ENCODE measurements at regions not wholly inside any gene's neighbourhood (a gene's known extent, or its start where the extent isn't known, plus 50 kb on each side); places are given as distances from the start of the nearest gene placed in this dataset.

DNA sequence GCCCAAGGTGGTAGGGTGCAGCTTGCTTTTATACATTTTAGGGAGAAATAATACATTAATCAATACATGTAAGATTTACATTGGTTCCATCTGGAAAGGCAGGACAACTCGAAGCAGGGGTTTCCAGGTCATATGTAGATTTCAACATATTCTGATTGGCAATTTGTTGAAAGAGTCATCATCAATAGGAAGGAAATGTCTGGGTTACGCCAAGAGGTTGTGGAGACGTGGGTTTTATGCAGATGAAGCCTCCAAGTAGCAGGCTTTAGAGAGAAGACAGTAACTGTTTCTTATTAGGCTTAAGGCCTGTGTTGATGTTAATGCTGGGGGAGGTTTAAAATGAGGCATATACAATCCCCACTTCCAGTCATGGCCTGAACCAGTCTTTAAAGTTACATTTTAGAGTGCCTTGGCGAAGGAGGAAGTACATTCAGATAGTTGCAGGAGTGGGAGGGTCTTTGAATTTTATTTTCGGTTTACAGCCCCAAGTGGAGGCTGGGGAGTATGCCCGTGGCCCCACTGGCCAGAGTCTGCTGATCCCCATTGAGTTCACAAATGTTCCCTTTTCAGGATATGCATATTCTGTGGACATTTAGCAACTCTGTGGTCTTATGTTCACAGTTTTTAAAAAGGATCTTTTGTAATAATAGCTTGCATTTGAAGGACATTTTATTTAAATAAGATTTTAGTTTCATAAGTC lies 166.0 kb upstream of the GDF10 start:
- TF ChIP-seq, protein P1, sequence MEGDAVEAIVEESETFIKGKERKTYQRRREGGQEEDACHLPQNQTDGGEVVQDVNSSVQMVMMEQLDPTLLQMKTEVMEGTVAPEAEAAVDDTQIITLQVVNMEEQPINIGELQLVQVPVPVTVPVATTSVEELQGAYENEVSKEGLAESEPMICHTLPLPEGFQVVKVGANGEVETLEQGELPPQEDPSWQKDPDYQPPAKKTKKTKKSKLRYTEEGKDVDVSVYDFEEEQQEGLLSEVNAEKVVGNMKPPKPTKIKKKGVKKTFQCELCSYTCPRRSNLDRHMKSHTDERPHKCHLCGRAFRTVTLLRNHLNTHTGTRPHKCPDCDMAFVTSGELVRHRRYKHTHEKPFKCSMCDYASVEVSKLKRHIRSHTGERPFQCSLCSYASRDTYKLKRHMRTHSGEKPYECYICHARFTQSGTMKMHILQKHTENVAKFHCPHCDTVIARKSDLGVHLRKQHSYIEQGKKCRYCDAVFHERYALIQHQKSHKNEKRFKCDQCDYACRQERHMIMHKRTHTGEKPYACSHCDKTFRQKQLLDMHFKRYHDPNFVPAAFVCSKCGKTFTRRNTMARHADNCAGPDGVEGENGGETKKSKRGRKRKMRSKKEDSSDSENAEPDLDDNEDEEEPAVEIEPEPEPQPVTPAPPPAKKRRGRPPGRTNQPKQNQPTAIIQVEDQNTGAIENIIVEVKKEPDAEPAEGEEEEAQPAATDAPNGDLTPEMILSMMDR (IDR thresholded peaks at IDR 0.05) = no peak
- peak overlapping the region; percentile 31 to 82 for H3K27ac ChIP-seq (ENCODE audit: low read depth in 1 of 2, low read length in 2 of 2)
- no peaks in the 10 kb centered on the region for H3K36me3 Mint-ChIP-seq
- peaks cover 26% of the 10 kb centered on the region for H3K4me1 Mint-ChIP-seq
- H3K79me2 ChIP-seq (ENCODE audit: insufficient read depth, low read length) = no peaks in the 10 kb centered on the region
- H3K9me3 ChIP-seq (replicated peaks in 1 of 2; ENCODE audit: control insufficient read depth in 1 of 2, insufficient read depth in 1 of 2, low read length in 2 of 2) = no peaks in the 10 kb centered on the region
- intact Hi-C loops (cut with micrococcal nuclease) = loop anchor here (5.0 to 10.0 kb wide), 2 partner anchors 33 to 51 kb away; no protein-coding TSS in a partner anchor
- peak; percentile 52 to 73 (median 71) for DNase-seq
- H3K27me3 Mint-ChIP-seq (ENCODE audit: low read depth in 3 of 3) = peaks cover 0 to 5% (median 1%) of the 10 kb centered on the region in 3 donors
- no peaks in the 10 kb centered on the region for H3K27me3 ChIP-seq (ENCODE audit: control insufficient read depth in 2 of 2, insufficient read depth in 2 of 2, low read length in 2 of 2)
- H3K9me3 Mint-ChIP-seq = peaks cover 0 to 2% (median 0%) of the 10 kb centered on the region in 7 donors
- H3K4me1 ChIP-seq (ENCODE audit: control insufficient read depth in 1 of 2, insufficient read depth in 2 of 2, low read length in 2 of 2) = peaks cover 27 to 29% of the 10 kb centered on the region in 2 donors
- H4K20me1 ChIP-seq (ENCODE audit: insufficient read depth, low read length) = no peaks in the 10 kb centered on the region
- 0% methylated on average over 3 of the region's 6 CpGs for WGBS (ENCODE audit: insufficient coverage)
- H3K4me3 Mint-ChIP-seq = peak overlapping the region in 1 of 2 donors; percentile 75
- H3K4me2 ChIP-seq (replicated peaks; ENCODE audit: extremely low read depth, low read length, poor library complexity, severe bottlenecking) = peak overlapping the region; percentile 54
- peak overlapping the region; percentile 52 for H2AFZ ChIP-seq (ENCODE audit: insufficient read depth, low read depth, low read length, poor library complexity, severe bottlenecking)
- peak overlapping the region; percentile 82 to 94 (median 90) for H3K27ac Mint-ChIP-seq
- H3K36me3 ChIP-seq (replicated peaks in 1 of 2; ENCODE audit: control insufficient read depth in 1 of 2, insufficient read depth in 2 of 2, low read length in 2 of 2) = no peaks in the 10 kb centered on the region
- H3K9ac ChIP-seq (ENCODE audit: insufficient read depth, low read length, poor library complexity, severe bottlenecking) = no peak overlapping the region
- peak overlapping the region in 1 of 3 experiments; percentile 29 for H3K4me3 ChIP-seq (replicated peaks in 1 of 3; ENCODE audit: low read depth in 2 of 3, low read length in 3 of 3)

DNA sequence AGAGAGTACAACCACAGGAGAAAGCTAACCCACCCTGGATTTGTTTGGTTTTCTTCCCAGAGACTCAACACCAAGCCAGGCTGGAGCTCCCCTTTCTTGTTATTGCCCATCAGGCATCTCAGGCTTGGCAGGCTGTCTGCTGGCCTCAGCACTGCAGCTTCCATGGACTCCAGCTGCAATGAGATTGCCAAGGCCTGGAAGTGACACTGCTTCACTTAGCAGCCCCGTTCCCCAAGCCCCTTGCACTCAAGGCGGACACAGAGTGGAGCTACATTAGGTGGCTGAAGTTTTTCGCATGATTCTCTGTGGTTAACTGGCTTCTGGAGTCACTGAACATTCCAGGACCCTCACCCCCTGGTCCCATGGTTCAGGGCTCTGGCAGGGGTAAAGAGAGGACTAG lies 163.1 kb upstream of the GDF10 start:
- TF ChIP-seq, protein P1 (IDR thresholded peaks at IDR 0.05) = no peak
- no peak overlapping the region for H3K27ac ChIP-seq (ENCODE audit: low read depth in 1 of 2, low read length in 2 of 2)
- H3K79me2 ChIP-seq (ENCODE audit: insufficient read depth, low read length) = no peaks in the 10 kb centered on the region
- Mint-ChIP-seq H3K27ac (peak overlapping the region in 1 of 7 donors; percentile 77), H3K27me3 (ENCODE audit: low read depth in 3 of 3) (peaks cover 0 to 7% (median 1%) of the 10 kb centered on the region in 3 donors), H3K36me3 (no peaks in the 10 kb centered on the region), H3K4me3 (peak overlapping the region in 1 of 2 donors; percentile 20), H3K4me1 (peaks cover 28% of the 10 kb centered on the region), H3K9me3 (peaks cover 0 to 9% (median 0%) of the 10 kb centered on the region in 7 donors)
- DNase-seq = no peak
- no peak overlapping the region for H3K9ac ChIP-seq (ENCODE audit: insufficient read depth, low read length, poor library complexity, severe bottlenecking)
- H3K4me2 ChIP-seq (replicated peaks; ENCODE audit: extremely low read depth, low read length, poor library complexity, severe bottlenecking) = no peak overlapping the region
- no CpG with 5 or more reads among the region's 3 CpGs for WGBS (ENCODE audit: insufficient coverage)
- H3K36me3 ChIP-seq (replicated peaks in 1 of 2; ENCODE audit: control insufficient read depth in 1 of 2, insufficient read depth in 2 of 2, low read length in 2 of 2) = no peaks in the 10 kb centered on the region
- H3K27me3 ChIP-seq (ENCODE audit: control insufficient read depth in 2 of 2, insufficient read depth in 2 of 2, low read length in 2 of 2) = no peaks in the 10 kb centered on the region
- H2AFZ ChIP-seq (ENCODE audit: insufficient read depth, low read depth, low read length, poor library complexity, severe bottlenecking) = no peak overlapping the region
- intact Hi-C loops (cut with micrococcal nuclease) = loop anchor here in 1 of 2 donors (10.0 kb wide), 1 partner anchor 48 kb away; no protein-coding TSS in a partner anchor
- H3K4me3 ChIP-seq (replicated peaks in 1 of 3; ENCODE audit: low read depth in 2 of 3, low read length in 3 of 3) = no peak overlapping the region
- H3K4me1 ChIP-seq (ENCODE audit: control insufficient read depth in 1 of 2, insufficient read depth in 2 of 2, low read length in 2 of 2) = peaks cover 27 to 29% of the 10 kb centered on the region in 2 donors
- peaks cover 0 to 4% of the 10 kb centered on the region in 2 donors for H3K9me3 ChIP-seq (replicated peaks in 1 of 2; ENCODE audit: control insufficient read depth in 1 of 2, insufficient read depth in 1 of 2, low read length in 2 of 2)
- H4K20me1 ChIP-seq (ENCODE audit: insufficient read depth, low read length) = no peaks in the 10 kb centered on the region
